Neural cell (in vitro differentiated cells): ENCODE measurements at regions not wholly inside any gene's neighbourhood (a gene's known extent, or its start where the extent isn't known, plus 50 kb on each side); places are given as distances from the start of the nearest gene placed in this dataset.

Experiments
- CTCF ChIP-seq: fragments of 450-650 bp; IDR thresholded peaks from 2 replicates; pipeline ENCODE4 v1.5.1; 2014; ENCODE audit warnings: antibody characterized with exemption, mild to moderate bottlenecking, moderate library complexity; ENCODE audit not compliant: poor library complexity, severe bottlenecking
- EP300 ChIP-seq: fragments of 450-650 bp; conservative IDR thresholded peaks from 2 replicates; pipeline ENCODE4 v1.6.1; 2014; ENCODE audit warnings: antibody characterized with exemption, mild to moderate bottlenecking, moderate library complexity; ENCODE audit not compliant: poor library complexity, severe bottlenecking
- EZH2 ChIP-seq: fragments of 200-600, 300-800 bp; shearing (Covaris generic), sonication (generic); IDR thresholded peaks from 2 replicates; pipeline ENCODE4 v1.6.1; 2014; ENCODE audit warnings: antibody characterized with exemption, low read length, borderline replicate concordance, mild to moderate bottlenecking; ENCODE audit not compliant: insufficient read depth, poor library complexity, severe bottlenecking
- MXI1 ChIP-seq: fragments of 450-650 bp; conservative IDR thresholded peaks from 2 replicates; pipeline ENCODE4 v1.6.1; 2014; ENCODE audit warnings: antibody characterized with exemption, mild to moderate bottlenecking; ENCODE audit not compliant: poor library complexity, severe bottlenecking
- POLR2AphosphoS5 ChIP-seq: IDR thresholded peaks from 2 replicates; pipeline ENCODE4 v1.6.1; 2012
- RAD21 ChIP-seq: fragments of 450-650 bp; conservative IDR thresholded peaks from 2 replicates; pipeline ENCODE4 v1.6.1; 2014; ENCODE audit warnings: antibody characterized with exemption, mild to moderate bottlenecking, moderate library complexity
- REST ChIP-seq: IDR thresholded peaks from 2 replicates; pipeline ENCODE4 v1.6.1; 2012; ENCODE audit warnings: borderline replicate concordance
- SMC3 ChIP-seq: fragments of 450-650 bp; conservative IDR thresholded peaks from 2 replicates; pipeline ENCODE4 v1.6.1; 2014; ENCODE audit warnings: antibody characterized with exemption, mild to moderate bottlenecking, moderate library complexity; ENCODE audit not compliant: poor library complexity
- TAF1 ChIP-seq: IDR thresholded peaks from 2 replicates; pipeline ENCODE4 v1.6.1; 2012; ENCODE audit warnings: low read depth

- TF ChIP-seq CTCF (no peak), EZH2 (no peak), EP300 (no peak), RAD21 (no peak), POLR2AphosphoS5 (no peak), MXI1 (no peak), TAF1 (no peak), REST (no peak), SMC3 (no peak)
These were observed 275.5 kb downstream of the EFNB2 start for GRCh38 chr13:106259928-106260327.
